ENCODE measurements at regions not wholly inside any gene's neighbourhood (a gene's known extent, or its start where the extent isn't known, plus 50 kb on each side); places are given as distances from the start of the nearest gene placed in this dataset.

DNA sequence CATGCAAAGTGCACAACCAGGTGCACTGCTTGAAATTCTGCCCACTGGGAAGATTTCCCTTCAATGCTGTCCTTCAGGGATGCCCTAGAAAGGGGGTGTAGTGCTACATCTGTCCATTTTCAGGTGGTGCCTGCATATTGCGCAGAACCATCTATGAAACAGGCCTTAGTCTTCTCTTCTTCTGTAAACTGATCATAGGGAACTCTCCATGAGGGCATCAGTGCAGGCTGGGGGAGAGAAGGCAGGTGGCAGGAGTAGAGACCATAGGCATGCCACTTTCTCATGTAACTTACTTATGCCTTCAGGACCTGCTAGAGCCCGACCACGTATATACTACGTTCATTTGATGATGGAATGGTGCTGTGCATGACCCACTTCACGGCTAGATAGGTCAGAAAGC, 912.1 kb downstream of the SLC4A3 start:
- TF ChIP-seq, protein P1, sequence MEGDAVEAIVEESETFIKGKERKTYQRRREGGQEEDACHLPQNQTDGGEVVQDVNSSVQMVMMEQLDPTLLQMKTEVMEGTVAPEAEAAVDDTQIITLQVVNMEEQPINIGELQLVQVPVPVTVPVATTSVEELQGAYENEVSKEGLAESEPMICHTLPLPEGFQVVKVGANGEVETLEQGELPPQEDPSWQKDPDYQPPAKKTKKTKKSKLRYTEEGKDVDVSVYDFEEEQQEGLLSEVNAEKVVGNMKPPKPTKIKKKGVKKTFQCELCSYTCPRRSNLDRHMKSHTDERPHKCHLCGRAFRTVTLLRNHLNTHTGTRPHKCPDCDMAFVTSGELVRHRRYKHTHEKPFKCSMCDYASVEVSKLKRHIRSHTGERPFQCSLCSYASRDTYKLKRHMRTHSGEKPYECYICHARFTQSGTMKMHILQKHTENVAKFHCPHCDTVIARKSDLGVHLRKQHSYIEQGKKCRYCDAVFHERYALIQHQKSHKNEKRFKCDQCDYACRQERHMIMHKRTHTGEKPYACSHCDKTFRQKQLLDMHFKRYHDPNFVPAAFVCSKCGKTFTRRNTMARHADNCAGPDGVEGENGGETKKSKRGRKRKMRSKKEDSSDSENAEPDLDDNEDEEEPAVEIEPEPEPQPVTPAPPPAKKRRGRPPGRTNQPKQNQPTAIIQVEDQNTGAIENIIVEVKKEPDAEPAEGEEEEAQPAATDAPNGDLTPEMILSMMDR (IDR thresholded peaks at IDR 0.05), result no peak

DNA sequence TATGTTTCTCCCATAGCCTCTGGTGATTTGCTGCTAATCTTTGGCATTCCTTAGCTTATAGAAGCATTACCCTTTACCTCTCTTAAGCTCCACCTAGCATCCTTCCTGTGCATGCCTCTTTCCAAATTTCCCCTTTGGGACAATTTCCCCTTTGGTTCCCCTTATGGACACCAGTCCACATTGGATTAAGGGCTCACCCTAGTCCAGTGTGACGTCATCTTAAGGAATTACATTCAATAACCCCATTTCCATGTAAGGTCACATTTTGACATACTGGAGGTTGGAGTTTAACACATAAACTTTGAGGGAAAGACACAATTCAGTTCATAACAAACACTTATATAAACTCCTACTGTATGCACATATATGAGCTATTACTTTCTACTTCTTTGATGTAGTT, 916.6 kb downstream of the SLC4A3 start:
- TF ChIP-seq, protein P1 (IDR thresholded peaks at IDR 0.05), result no peak

DNA sequence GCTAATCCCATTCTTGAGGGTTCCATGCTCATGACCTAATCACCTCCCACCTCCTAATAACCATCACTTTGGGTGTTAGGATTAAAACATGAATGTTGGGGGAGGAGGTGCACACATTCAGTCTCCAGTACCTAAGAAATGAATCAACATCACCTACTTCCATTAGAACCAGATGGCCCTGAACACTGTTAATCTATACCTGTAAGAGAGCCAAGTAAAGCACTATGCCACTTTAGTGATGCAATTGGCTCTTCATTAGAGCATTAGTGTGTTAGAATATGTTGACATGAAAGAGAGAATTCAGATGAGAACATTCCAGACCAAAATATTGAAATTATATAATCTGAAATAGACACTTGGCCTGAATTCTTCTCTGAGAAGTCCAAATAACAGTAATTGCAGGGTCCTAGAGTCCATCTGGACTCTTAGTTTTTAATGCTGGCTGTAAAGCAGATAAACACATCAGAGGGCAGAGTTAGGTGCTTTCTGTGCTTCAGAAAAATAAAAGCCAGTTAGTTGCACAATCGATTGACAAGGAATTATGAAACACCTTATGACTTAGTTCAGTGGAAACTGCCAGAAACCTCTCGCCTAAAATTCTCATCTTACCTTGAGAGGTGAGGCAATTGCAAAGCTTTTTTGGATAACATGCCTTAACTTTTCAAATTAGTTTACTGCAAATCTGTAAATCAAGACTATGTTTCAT, 923.7 kb downstream of the SLC4A3 start:
- TF ChIP-seq, protein P1 (IDR thresholded peaks at IDR 0.05), result no peak

DNA sequence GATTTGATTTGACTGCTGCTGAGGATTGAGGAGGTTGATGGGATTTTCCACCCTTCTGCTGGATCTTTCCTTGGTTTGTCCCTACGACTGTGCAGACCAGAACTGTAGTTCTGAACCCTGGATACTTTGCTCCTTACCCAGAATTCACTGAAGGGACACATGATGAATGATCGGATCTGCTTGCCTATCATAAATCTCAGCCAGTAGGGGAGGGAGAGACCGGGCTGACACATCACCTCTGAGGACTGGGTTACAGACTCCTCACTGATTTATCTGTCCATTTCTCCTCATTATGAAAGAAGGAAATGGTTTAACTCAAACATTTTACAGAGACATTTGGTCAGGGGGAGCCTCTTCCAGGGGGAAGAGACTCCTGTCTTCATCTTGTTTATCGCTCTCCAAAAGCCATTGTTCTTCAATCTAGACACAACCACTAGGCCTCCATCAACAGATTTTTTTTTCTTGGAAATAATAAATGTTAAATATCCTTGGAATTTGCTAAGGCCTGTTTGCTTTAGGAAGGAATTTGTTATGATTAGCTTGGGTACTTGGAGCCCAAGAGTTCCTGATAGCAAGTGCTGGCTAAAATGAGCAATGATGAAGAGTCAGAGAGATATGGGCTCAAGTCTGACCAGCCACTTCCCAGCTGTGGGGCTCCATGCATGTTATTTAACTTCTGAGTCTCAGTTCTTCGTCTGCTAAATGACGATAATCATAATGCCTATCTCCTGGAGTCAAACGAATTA, 925.5 kb downstream of the SLC4A3 start:
- TF ChIP-seq, protein P1 (IDR thresholded peaks at IDR 0.05), result no peak

DNA sequence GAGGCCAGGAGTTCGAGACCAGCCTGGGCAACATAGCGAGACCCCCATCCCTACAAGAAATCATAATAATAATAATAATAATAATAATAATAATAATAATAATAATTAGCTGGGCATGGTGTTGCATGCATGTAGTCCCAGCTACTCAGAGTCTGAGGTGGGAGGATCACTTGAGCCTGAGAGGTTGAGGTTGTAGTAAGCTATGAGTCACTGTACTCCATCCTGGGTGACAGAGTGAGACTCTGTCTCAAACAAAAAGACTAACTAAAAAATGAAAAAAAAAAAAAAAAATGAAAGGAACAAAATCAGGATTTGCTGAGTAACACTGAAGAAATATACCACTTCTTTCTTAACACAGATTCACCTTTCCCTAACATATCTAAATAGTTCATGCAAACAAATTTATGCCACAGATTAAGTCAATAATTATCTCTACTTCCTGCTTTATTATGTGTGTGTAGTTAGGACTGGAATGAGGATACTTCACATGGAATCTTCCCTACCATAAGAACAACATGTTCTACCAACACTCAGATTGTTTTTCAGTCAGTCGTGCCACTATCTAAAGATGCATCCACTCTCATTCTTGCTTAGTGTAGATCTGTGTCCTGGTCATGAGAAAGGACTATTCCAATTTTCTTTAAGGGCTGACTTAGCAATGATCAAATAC, 928.7 kb downstream of the SLC4A3 start:
- TF ChIP-seq, protein P1 (IDR thresholded peaks at IDR 0.05), result no peak

DNA sequence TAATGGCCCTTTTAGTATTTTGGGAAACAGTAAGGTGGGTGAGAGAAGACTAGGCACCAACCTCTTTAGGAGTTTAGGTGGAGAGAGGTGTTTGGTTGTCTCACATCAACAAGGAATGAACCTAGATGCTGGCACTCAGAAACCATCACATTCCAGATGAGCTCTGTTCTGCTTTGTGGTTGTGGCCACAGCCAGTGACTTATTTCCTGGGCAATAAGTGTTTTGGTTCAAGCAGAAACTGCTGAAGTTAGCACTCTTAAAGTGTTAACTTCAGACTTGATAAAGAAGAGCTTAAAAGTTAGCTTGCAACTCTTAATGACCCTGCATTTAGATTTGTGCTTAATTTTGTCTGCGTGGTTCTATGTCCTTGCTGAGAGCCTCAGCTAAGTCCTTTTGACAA, 929.2 kb downstream of the SLC4A3 start:
- TF ChIP-seq, protein P1 (IDR thresholded peaks at IDR 0.05), result no peak

DNA sequence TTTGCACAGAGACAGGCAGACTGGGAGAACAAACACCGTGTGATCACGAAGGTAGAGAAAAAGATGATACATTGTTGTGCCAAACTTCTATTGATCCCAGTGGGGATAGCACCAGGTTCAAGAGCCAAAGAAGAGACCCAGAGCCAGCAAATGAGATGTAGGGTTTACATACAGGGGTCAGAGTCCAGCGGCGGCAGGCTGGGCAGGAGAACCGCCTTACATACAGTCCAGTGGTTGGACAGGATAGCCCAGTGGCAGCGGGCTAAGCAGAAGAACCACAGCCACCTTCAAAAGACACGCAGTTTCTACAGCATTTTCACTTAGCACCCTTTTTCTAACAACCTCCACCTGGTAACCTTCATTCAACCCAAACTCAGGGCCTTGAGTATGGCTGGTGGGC, 932.8 kb downstream of the SLC4A3 start:
- TF ChIP-seq, protein P1 (IDR thresholded peaks at IDR 0.05), result no peak

All from LNCAP (cell line).